Myocyte (in vitro differentiated cells): ENCODE measurements at regions not wholly inside any gene's neighbourhood (a gene's known extent, or its start where the extent isn't known, plus 50 kb on each side); places are given as distances from the start of the nearest gene placed in this dataset.

Experiments used
- DNase-seq: peaks from one replicate; pipeline ENCODE4 v3.0.0-alpha.2; 2012; ENCODE audit warnings: low read depth

DNA sequence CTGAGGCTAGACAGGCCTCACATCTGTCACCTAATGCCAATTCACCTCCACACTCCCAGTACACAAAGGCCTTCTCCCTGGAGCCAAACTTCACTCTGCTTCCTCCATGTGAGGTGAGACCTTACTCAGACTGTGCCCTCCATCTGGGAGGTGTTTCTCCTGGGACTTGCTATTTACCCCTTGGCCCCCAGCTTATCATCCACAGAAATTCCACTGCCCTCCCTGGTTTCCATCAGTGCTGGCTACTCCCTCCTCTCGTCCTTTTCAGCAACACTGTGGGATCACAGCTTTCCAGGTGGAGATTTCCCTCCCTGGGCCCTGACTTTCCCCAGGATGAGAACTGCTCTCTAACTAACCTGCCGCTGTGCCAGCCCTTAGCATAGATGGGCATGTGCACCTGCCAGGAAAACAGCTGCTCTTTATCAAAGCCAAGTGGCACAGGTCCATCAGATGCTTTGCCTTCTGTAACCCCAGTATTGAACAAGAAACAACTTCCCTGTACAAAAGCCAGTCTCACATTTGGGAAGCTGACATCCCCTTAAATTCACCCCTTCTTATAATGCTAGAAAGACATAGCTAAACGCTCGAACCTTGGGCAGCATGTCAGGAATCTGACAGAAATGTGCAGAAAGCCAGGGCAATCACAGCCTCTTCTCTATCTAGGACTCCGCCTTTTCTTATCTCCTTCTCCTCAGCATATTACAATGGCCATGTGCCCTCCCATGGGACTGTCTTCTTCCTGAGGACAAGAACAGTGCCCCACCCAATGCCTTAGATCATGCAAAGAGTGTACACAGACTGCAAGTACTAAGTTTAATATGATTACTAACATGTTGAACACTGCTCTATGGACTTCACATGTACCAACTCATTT lies 535.5 kb upstream of the ID2 start:
- peak; percentile 81 for DNase-seq

GRCh38 chr2:8148260-8149006 lies 533.4 kb upstream of the ID2 start:
- peak; percentile 64 for DNase-seq

DNA sequence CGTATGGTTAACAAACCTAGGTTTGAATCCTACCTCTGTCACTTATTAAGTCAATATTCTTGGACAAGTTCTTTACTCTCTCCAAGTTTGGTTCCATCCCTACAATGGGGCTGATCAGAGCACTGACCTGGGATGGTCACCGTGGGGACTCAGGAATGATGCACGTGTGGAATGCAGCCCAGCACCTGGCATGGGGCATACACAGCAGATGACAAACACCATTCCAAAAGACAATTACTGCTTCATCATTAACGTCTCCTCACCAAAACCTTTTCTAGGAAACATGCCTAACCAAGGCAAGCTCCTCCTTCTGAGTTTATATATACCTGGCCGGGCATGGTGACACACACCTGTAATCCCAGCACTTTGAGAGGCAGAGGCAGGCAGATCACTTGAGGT lies 532.9 kb upstream of the ID2 start:
- no peak for DNase-seq

- no peak for DNase-seq
Measured at GRCh38 chr2:8149985-8150539, 531.8 kb upstream of the ID2 start.

- no peak for DNase-seq
Measured at GRCh38 chr2:8151888-8152287, 530.0 kb upstream of the ID2 start.

DNA sequence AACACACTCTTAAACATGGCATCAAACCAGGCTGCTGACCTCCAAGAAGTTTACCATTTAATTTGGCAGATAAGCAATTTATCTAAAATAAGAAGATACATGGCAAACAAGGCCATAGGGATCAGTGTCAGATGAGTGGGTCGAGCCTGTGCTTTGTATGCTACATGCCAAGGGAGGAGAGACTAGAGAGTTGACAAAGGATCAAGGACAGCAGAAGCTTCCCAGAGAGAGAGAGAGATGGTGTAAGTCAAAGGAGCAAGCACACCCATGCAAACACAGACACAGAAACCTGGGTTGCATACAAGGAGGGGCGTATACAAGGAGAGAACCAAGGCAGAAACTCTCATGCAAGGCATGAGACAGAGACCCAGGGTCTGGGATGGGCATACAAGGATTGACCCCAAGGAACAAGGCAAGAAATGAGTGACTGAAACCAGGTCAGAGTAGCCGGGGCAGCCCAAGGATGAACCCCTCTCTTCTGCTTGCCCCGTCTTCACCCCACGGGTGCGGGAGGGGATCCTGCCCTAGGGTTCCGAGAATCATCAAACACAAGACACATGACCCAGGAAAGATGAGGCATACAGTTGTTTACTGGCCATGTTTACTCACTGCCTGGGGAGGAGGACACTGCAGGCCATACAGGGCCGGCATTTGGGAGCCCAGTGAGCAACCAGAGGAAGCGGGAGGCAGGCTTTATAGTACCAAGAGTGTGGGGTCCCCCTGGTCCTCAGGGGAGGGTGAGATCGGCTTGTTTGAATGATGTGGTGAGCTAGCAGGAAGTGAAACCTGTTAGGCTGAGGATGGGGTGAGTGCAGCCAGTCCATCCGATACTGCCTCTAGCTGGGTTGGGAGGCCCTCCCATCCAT lies 529.2 kb upstream of the ID2 start:
- DNase-seq: no peak

GRCh38 chr2:8153258-8153718 lies 528.6 kb upstream of the ID2 start:
- no peak for DNase-seq

DNA sequence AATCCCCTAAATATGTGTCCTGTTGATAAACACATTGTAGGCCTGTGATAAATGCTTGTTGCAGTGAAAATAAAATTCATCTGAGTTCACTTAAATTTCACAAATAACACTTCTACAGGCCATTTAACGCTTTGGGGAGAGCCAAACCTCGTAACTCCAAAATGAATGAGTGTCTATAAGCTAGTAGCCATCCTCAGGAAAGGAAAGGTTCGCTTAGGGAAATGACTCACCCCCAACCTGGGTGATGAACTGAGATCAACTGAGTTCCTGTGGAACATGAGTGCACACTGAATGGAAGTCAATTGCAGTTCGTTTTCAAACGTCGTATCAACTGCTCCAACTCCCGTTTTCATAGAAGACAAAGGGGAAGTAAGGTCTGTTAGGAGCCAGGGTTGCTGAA lies 527.6 kb upstream of the ID2 start:
- no peak for DNase-seq

GRCh38 chr2:8154936-8155335 lies 526.9 kb upstream of the ID2 start:
- no peak for DNase-seq

DNA sequence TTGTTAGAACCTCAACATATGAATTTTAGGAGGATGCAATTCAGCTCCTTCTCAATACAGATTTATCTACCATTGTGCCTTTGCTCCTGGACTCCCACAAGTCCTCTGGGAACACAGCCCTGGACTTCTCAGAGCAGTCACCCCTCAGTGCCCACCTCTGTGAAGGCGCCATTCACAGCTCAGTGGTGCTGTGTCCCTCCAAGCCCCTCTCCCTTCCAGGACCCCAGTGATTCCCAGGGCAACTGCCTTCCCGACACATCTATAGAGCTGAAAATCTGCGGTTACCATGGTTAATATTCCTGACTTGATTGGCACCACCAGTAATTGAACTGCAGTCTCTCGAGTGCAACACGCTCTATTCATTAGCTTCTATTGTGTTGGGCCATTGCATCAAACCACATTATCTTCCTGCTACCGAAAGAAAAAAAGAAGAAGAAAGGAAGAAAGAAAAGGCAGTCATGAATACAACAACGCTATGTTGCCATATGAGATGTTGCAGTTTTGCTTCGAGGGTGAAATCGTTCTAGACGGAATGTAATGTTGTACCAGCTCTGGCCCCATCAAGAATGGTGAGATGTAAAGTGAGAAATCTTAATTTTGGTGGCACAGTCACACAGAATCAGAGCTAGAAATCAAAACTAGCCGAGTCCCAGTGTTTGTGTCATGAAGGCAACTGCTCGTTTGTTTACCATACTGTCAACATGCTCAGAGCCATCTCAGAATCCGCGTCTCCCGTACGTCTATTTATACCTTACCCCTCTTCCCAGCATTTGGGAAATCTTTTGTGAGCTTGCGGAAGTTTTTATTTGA lies 524.0 kb upstream of the ID2 start:
- DNase-seq: no peak

GRCh38 chr2:8158711-8159110 lies 523.1 kb upstream of the ID2 start:
- no peak for DNase-seq

DNA sequence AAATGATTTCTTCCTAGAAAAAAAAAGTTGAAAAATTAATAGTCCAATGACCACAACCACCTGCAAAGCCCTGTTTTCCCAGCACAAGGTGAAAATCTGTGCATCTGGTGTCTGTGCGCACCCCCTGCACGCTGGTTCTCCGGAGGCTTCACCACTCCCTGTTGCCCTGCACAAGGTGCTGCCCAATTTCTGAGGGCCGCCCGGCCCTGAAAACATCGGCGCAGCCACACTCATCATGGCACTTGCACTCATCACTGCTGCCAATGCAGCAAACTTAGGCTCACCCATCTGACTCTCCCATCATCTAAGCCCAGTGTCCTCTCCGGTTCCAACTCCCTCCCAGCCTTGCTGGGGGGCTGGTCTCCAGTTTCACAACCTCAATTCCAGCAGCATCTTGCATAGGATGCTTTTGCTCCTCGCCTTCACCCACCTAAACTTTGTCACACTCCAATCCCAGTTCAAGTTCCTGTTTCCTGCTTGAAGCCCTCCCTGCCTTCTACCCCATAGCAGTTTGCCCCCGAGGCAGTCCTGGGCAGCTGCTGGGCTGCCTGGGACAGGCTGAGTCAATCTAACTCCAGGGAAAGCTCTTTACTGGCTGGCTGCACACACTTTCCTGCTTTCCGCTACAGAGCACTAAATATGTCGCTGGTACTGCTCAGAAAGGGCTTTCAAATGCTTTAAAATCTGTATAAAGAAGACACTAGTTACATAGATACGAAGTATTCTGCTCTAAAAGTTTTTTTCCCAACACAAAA lies 522.5 kb upstream of the ID2 start:
- no peak for DNase-seq

- DNase-seq: no peak
Measured at GRCh38 chr2:8159966-8160603, 521.8 kb upstream of the ID2 start.

DNA sequence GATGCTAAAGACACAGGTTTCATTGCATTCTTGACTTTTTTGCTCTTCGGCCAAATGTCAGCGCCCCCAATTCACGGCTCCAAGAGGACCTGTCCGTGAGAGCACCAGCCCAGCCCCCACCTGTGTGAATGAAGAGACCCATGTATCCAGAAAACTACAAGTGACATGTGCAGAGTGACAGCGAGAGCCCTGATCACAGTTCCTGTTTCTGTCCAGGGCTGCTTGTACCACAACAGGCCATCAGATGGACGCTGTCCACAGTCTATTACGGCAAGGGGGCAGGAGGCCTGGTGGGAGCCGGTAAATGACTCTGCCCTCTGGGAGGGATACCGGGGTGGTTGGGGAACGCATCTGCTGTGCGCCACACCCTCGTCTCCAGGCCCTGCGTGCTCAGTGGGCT lies 520.9 kb upstream of the ID2 start:
- DNase-seq: no peak

DNA sequence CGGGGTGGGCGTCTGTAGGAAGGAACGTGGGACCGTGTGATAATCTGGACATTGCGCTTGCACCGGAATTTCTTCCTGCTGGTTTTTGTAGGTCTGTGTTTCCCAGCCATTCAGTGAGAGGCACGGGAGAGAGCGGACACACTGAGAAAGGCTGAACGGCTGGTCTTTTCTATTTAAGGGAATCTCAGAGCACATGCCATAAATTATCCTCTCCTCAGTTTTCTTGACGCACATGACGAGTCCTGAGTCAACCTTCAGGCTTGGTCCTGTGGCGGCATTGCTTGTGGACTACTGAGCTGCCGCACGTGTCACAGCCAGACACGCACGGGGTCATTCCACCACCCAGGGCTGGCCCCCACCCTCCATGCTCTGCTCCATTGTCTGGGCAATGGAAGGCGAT lies 519.3 kb upstream of the ID2 start:
- DNase-seq: no peak

- no peak for DNase-seq
Measured at GRCh38 chr2:8165550-8165949, 516.3 kb upstream of the ID2 start.

DNA sequence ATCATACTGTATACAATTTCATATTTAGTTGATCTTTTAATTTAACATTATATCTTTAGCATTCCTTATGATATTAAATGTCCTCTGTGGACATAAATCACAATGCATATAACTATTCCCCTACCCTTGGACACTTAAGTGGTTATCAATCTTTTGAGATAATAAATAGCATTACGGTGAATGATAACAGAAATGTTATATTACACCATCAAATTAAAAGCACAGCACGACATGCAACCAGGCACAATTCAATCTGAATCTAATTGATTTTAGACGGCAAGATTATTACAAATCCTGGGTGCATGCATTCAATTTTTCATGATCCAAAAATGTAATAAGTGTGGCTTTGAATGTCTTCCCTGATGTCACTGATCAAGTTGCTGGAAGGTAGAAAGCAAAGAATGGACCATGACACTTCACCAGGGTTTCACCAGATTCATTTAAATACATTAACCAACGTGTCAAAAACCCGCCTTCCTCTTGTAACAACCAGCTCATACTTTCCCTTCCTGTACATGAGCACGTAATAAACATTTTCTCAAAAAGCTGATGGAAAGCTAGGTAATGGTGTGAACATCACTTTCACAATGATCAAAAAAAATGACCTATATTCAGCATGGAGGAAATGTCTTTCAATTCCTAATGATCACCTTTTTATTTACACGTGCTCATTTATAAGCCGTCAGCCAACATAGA lies 513.7 kb upstream of the ID2 start:
- DNase-seq: no peak

DNA sequence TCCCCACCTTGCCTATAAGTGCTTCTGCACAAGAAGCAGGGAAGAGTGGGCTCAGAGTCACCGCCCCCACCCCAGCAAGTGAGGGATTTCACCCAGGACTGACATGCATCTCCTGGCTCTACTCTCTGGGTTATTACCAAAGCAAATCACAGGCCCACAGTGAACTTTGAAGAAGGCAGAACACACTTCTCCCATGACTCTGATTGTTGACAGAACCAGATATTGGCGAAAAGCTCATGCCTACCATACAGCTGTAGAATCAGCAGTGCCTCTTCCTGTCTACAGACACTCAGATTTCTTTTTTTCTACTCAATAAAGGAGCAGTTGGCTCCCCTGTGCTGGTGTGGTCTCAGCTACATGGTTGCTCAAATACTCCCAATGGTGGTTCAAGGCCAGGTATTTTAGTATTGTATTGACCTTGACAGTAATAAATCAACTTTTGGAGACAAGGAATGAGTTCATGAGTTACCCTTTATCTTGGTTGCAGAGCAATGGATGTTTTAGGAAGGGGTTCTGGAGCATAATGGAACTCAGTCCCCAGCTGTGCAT lies 512.9 kb upstream of the ID2 start:
- DNase-seq: no peak
